Keratinocyte (primary cell): ENCODE measurements at regions not wholly inside any gene's neighbourhood (a gene's known extent, or its start where the extent isn't known, plus 50 kb on each side); places are given as distances from the start of the nearest gene placed in this dataset.

ENCODE experiments used
- CTCF ChIP-seq, 3 experiments: IDR thresholded peaks in 1 of 3; conservative IDR thresholded peaks in 1 of 3; optimal IDR thresholded peaks in 1 of 3; 2 replicates in 2 of 3; 3 replicates in 1 of 3; pipeline versions ENCODE3 to v1.5.1; 2011; ENCODE audit warnings: low read length in 3 of 3, mild to moderate bottlenecking in 3 of 3, moderate library complexity in 2 of 3, control low read depth in 1 of 3, inconsistent platforms in 1 of 3; ENCODE audit not compliant: insufficient read depth in 2 of 3; ENCODE audit errors: extremely low read depth in 1 of 3
- EZH2 ChIP-seq: IDR thresholded peaks from one replicate; pipeline ENCODE4 v1.6.1; 2012; ENCODE audit warnings: inconsistent platforms, mild to moderate bottlenecking, low read length, moderate library complexity

GRCh38 chr7:12847001-12847400, 159.6 kb downstream of the ARL4A start:
- TF ChIP-seq EZH2, result no peak
- no peak for TF ChIP-seq CTCF (optimal IDR thresholded peaks at IDR 0.05 in 1 of 3, IDR thresholded peaks at IDR 0.05 in 1 of 3, conservative IDR thresholded peaks at IDR 0.05 in 1 of 3; ENCODE audit: extremely low read depth in 1 of 3, insufficient read depth in 2 of 3, low read length in 3 of 3)
